Ishikawa (cell line): ENCODE measurements at regions not wholly inside any gene's neighbourhood (a gene's known extent, or its start where the extent isn't known, plus 50 kb on each side); places are given as distances from the start of the nearest gene placed in this dataset.

ENCODE experiments used
- CEBPB ChIP-seq: IDR thresholded peaks from 2 replicates; pipeline ENCODE4 v1.6.1; 2012
- CREB1 ChIP-seq: IDR thresholded peaks from 2 replicates; pipeline ENCODE4 v1.6.1; 2012; ENCODE audit warnings: low read depth
- EGR1 ChIP-seq: IDR thresholded peaks from 2 replicates; pipeline ENCODE4 v1.6.1; 2012
- EP300 ChIP-seq: IDR thresholded peaks from 2 replicates; pipeline ENCODE4 v1.6.1; 2012; ENCODE audit warnings: borderline replicate concordance
- FOXM1 ChIP-seq: IDR thresholded peaks from 2 replicates; pipeline ENCODE4 v1.6.1; 2012; ENCODE audit warnings: low read depth, borderline replicate concordance
- MAX ChIP-seq: IDR thresholded peaks from 2 replicates; pipeline ENCODE4 v1.6.1; 2012
- NFIC ChIP-seq: IDR thresholded peaks from 2 replicates; pipeline ENCODE4 v1.6.1; 2012
- RAD21 ChIP-seq: IDR thresholded peaks from 2 replicates; pipeline ENCODE4 v1.6.1; 2012; ENCODE audit warnings: low read depth
- REST ChIP-seq: IDR thresholded peaks from 2 replicates; pipeline ENCODE4 v1.6.1; 2012; ENCODE audit warnings: low read depth, mild to moderate bottlenecking
- TAF1 ChIP-seq: IDR thresholded peaks from 2 replicates; pipeline ENCODE4 v1.6.1; 2012; ENCODE audit warnings: low read depth, mild to moderate bottlenecking
- TCF12 ChIP-seq: IDR thresholded peaks from 2 replicates; pipeline ENCODE4 v1.6.1; 2012; ENCODE audit warnings: low read depth
- TEAD4 ChIP-seq: IDR thresholded peaks from 2 replicates; pipeline ENCODE4 v1.6.1; 2012
- USF1 ChIP-seq: IDR thresholded peaks from 2 replicates; pipeline ENCODE4 v1.6.1; 2012
- YY1 ChIP-seq: IDR thresholded peaks from 2 replicates; pipeline ENCODE4 v1.6.1; 2012; ENCODE audit warnings: low read depth
- ZBTB7A ChIP-seq: IDR thresholded peaks from 2 replicates; pipeline ENCODE4 v1.6.1; 2012; ENCODE audit warnings: low read depth

GRCh38 chr13:81197483-81197882 is 856.6 kb upstream of the SPRY2 start:
- TF ChIP-seq TAF1 (no peak), FOXM1 (no peak), CEBPB (no peak)

GRCh38 chr13:81194362-81194761 is 853.4 kb upstream of the SPRY2 start:
- TF ChIP-seq EGR1 (no peak), CEBPB (no peak), ZBTB7A (no peak), TEAD4 (no peak), USF1 (no peak), RAD21 (no peak), EP300 (no peak), TAF1 (no peak), REST (no peak), NFIC (no peak), YY1 (no peak), MAX (no peak), CREB1 (no peak), FOXM1 (no peak), TCF12 (no peak)

GRCh38 chr13:81184556-81185265 is 843.8 kb upstream of the SPRY2 start:
- TF ChIP-seq EGR1, result no peak

- TF ChIP-seq MAX (no peak), TEAD4 (no peak), RAD21 (no peak), EP300 (no peak), CEBPB (no peak), TAF1 (no peak), NFIC (no peak)
Observed at GRCh38 chr13:81172603-81173002, 831.7 kb upstream of the SPRY2 start.

GRCh38 chr13:81171065-81171647 is 830.2 kb upstream of the SPRY2 start:
- no peak for TF ChIP-seq CEBPB
- no peak for TF ChIP-seq MAX
- TF ChIP-seq FOXM1, result no peak
- TF ChIP-seq YY1, result 0 out of 2 replicates have a peak, but pooled peaks have one; percentile 29
- TF ChIP-seq RAD21, result peak; percentile 59
- TF ChIP-seq REST, result no peak
- TF ChIP-seq TCF12, result no peak

- TF ChIP-seq MAX (no peak), ZBTB7A (no peak), TEAD4 (no peak), FOXM1 (no peak), YY1 (no peak), USF1 (no peak), CREB1 (no peak), CEBPB (no peak), RAD21 (no peak), NFIC (no peak), EP300 (no peak), TAF1 (no peak)
Observed at GRCh38 chr13:81153478-81153877, 812.6 kb upstream of the SPRY2 start.
